SK-N-SH (cell line): ENCODE measurements at regions not wholly inside any gene's neighbourhood (a gene's known extent, or its start where the extent isn't known, plus 50 kb on each side); places are given as distances from the start of the nearest gene placed in this dataset.

Source experiments
- CTCF ChIA-PET: fragments of 300-600, 350-600 bp; formaldehyde crosslinking; extraction: SDS; loops from one replicate; lab custom pipeline; 2021; lab: Yijun Ruan, JAX
- POLR2A ChIA-PET: fragments of 350-600 bp; sonication (Branson Sonifier 250); formaldehyde crosslinking; extraction: SDS; loops from one replicate; lab custom pipeline; 2020; ENCODE audit warnings: antibody characterized with exemption, inconsistent platforms; lab: Yijun Ruan, JAX
- DNase-seq: peaks from one replicate; pipeline ENCODE4 v3.0.0; 2012
- H2AFZ ChIP-seq: fragments of 200-600 bp; sonication (generic); 2 replicates; pipeline ENCODE4 v1.8.1; 2016; ENCODE audit warnings: antibody characterized with exemption, mild to moderate bottlenecking, low read depth
- H3F3A ChIP-seq: fragments of 200-600 bp; sonication (generic); replicated peaks from 2 replicates; pipeline ENCODE3; 2016; ENCODE audit warnings: antibody characterized with exemption, mild to moderate bottlenecking; ENCODE audit not compliant: insufficient read depth
- H3K27ac ChIP-seq, 2 experiments: fragments of 200-500 bp in 1 of 2; fragments of 200-600 bp in 1 of 2; sonication (Bioruptor generic) in 1 of 2; sonication (generic), shearing (Covaris generic) in 1 of 2; 2 replicates each; pipeline versions ENCODE4 v1.5.1 to v1.6.1; 2014 to 2016; ENCODE audit warnings: low read depth in 2 of 2, inconsistent platforms in 1 of 2, low read length in 1 of 2, mild to moderate bottlenecking in 1 of 2, mixed read lengths in 1 of 2
- H3K27me3 ChIP-seq: fragments of 200-600 bp; sonication (generic), shearing (Covaris generic); 2 replicates; pipeline ENCODE4 v1.6.1; 2016; ENCODE audit warnings: mixed run types; ENCODE audit not compliant: insufficient read depth
- H3K36me3 ChIP-seq, 2 experiments: fragments of 200-500 bp in 1 of 2; fragments of 200-600 bp in 1 of 2; sonication (Bioruptor generic) in 1 of 2; sonication (generic) in 1 of 2; replicated peaks in 1 of 2; 2 replicates each; pipeline versions ENCODE3 to v1.5.1; 2014 to 2016; ENCODE audit warnings: low read length in 1 of 2, mild to moderate bottlenecking in 1 of 2; ENCODE audit not compliant: insufficient read depth in 2 of 2, control insufficient read depth in 1 of 2
- H3K4me1 ChIP-seq, 2 experiments: fragments of 200-500 bp in 1 of 2; fragments of 200-600 bp in 1 of 2; sonication (Bioruptor generic) in 1 of 2; sonication (generic), shearing (Covaris generic) in 1 of 2; 2 replicates each; pipeline versions ENCODE4 v1.5.1 to v1.6.1; 2014 to 2016; ENCODE audit warnings: low read depth in 1 of 2, low read length in 1 of 2, mixed run types in 1 of 2; ENCODE audit not compliant: insufficient read depth in 2 of 2, control insufficient read depth in 1 of 2
- H3K4me2 ChIP-seq: fragments of 200-600 bp; sonication (generic), shearing (Covaris generic); 2 replicates; pipeline ENCODE4 v1.6.1; 2017; ENCODE audit warnings: mixed run types
- H3K4me3 ChIP-seq, 2 experiments: fragments of 200-500 bp in 1 of 2; fragments of 200-600 bp in 1 of 2; sonication (Bioruptor generic) in 1 of 2; sonication (generic), shearing (Covaris generic) in 1 of 2; 2 replicates each; pipeline versions ENCODE4 v1.5.1 to v1.8.1; 2014 to 2016; ENCODE audit warnings: low read depth in 2 of 2, inconsistent platforms in 1 of 2, low read length in 1 of 2, mild to moderate bottlenecking in 1 of 2, mixed read lengths in 1 of 2, moderate library complexity in 1 of 2
- H3K79me2 ChIP-seq: fragments of 200-600 bp; sonication (generic); 2 replicates; pipeline ENCODE4 v1.8.1; 2017; ENCODE audit warnings: mild to moderate bottlenecking; ENCODE audit not compliant: insufficient read depth
- H3K9ac ChIP-seq: fragments of 200-600 bp; sonication (generic); 2 replicates; pipeline ENCODE4 v1.6.1; 2017; ENCODE audit warnings: mixed run types
- H3K9me2 ChIP-seq: fragments of 200-600 bp; sonication (generic); 2 replicates; pipeline ENCODE4 v1.6.1; 2017; ENCODE audit warnings: mixed run types
- H3K9me3 ChIP-seq: fragments of 200-600 bp; sonication (generic); 2 replicates; pipeline ENCODE4 v1.6.1; 2017; ENCODE audit warnings: mixed run types, mild to moderate bottlenecking, moderate library complexity
- H4K20me1 ChIP-seq: fragments of 200-600 bp; sonication (generic); 2 replicates; pipeline ENCODE4 v1.6.1; 2017; ENCODE audit warnings: mild to moderate bottlenecking, mixed run types; ENCODE audit not compliant: insufficient read depth
- EP300 ChIP-seq, 2 experiments: IDR thresholded peaks; 2 replicates each; pipeline versions ENCODE4 v1.4.0 to v1.6.1; 2012; ENCODE audit warnings: borderline replicate concordance in 1 of 2, low read depth in 1 of 2, low read length in 1 of 2
- EZH2phosphoT487 ChIP-seq: fragments of 200-600 bp; sonication (generic); IDR thresholded peaks from 2 replicates; pipeline ENCODE4 v1.6.1; 2017; ENCODE audit warnings: low read depth, mixed run types, mild to moderate bottlenecking, antibody characterized with exemption, moderate library complexity, borderline replicate concordance
- FOXJ3 ChIP-seq: sonication (generic); formaldehyde crosslinking; IDR thresholded peaks from 2 replicates; pipeline ENCODE4 v1.5.1; 2020; ENCODE audit warnings: mild to moderate bottlenecking, missing genetic modification reagents
- FOXM1 ChIP-seq: IDR thresholded peaks from 2 replicates; pipeline ENCODE4 v1.4.0; 2012; ENCODE audit warnings: low read depth, mild to moderate bottlenecking
- GATA2 ChIP-seq: sonication (generic); formaldehyde crosslinking; IDR thresholded peaks from 2 replicates; pipeline ENCODE4 v1.5.0; 2020; ENCODE audit warnings: mild to moderate bottlenecking, missing genetic modification reagents
- IRF3 ChIP-seq: fragments of 150-350 bp; IDR thresholded peaks from 2 replicates; pipeline ENCODE4 v1.6.1; 2016; ENCODE audit warnings: mild to moderate bottlenecking, low read depth, low read length
- MEF2A ChIP-seq: IDR thresholded peaks from 2 replicates; pipeline ENCODE4 v1.4.0; 2012; ENCODE audit warnings: low read depth, borderline replicate concordance
- MXI1 ChIP-seq: IDR thresholded peaks from 2 replicates; pipeline ENCODE4 v1.6.1; 2012; ENCODE audit warnings: mild to moderate bottlenecking, low read depth, low read length, improper control_type of control experiment
- NRF1 ChIP-seq: IDR thresholded peaks from 2 replicates; pipeline ENCODE4 v1.6.1; 2012; ENCODE audit warnings: low read depth, mild to moderate bottlenecking, low read length
- POLR2AphosphoS5 ChIP-seq: IDR thresholded peaks from 2 replicates; pipeline ENCODE4 v1.6.1; 2012; ENCODE audit warnings: low read depth, low read length
- RCOR1 ChIP-seq: fragments of 150-350 bp; IDR thresholded peaks from 2 replicates; pipeline ENCODE4 v1.6.1; 2017; ENCODE audit warnings: antibody characterized with exemption, low read length
- RFX5 ChIP-seq: IDR thresholded peaks from 2 replicates; pipeline ENCODE4 v1.6.1; 2012; ENCODE audit warnings: mild to moderate bottlenecking, improper control_type of control experiment, low read length
- TAF1 ChIP-seq: IDR thresholded peaks from 2 replicates; pipeline ENCODE4 v1.6.1; 2012; ENCODE audit warnings: low read depth, mild to moderate bottlenecking, low read length, moderate library complexity, borderline replicate concordance
- TEAD4 ChIP-seq: IDR thresholded peaks from 2 replicates; pipeline ENCODE4 v1.4.0; 2012; ENCODE audit warnings: mild to moderate bottlenecking, borderline replicate concordance; ENCODE audit not compliant: insufficient read depth
- YY1 ChIP-seq: IDR thresholded peaks from 2 replicates; pipeline ENCODE4 v1.4.0; 2012; ENCODE audit warnings: low read depth, mild to moderate bottlenecking
- WGBS: methylation state at CpG from one replicate; pipeline ENCODE4 v1.1.6; 2017; ENCODE audit warnings: low lambda C conversion rate; 5-methylcytosine and 5-hydroxymethylcytosine counted together
- TF ChIP-seq, protein P1 (sequence below): IDR thresholded peaks from 2 replicates; pipeline ENCODE4 v1.4.0; 2012; ENCODE audit warnings: low read depth, borderline replicate concordance
- TF ChIP-seq, protein P2 (sequence below): fragments of 200-600 bp; sonication (generic); IDR thresholded peaks from 2 replicates; pipeline ENCODE4 v1.6.1; 2017; ENCODE audit warnings: antibody characterized with exemption, mild to moderate bottlenecking, moderate library complexity
- TF ChIP-seq, protein P3 (sequence below): fragments of 150-350 bp; IDR thresholded peaks from 2 replicates; pipeline ENCODE4 v1.6.1; 2017; ENCODE audit warnings: antibody characterized with exemption, low read length, low read depth, borderline replicate concordance
- TF ChIP-seq, protein P4 (sequence below): IDR thresholded peaks from 2 replicates; pipeline ENCODE4 v1.6.1; 2012; ENCODE audit warnings: mild to moderate bottlenecking, low read depth, low read length, moderate library complexity

GRCh38 chr13:99862244-99862643, 109.3 kb downstream of the ZIC5 start:
- H3K36me3 ChIP-seq: no peaks in the 10 kb centered on the region
- no peaks in the 10 kb centered on the region for H3K27me3 ChIP-seq
- H3K4me3 ChIP-seq: no peak overlapping the region
- ChIA-PET CTCF (no interaction called here), POLR2A (no interaction called here)
- WGBS: 49% methylated on average over 3 of the region's 3 CpGs
- no peak overlapping the region for H3K27ac ChIP-seq
- H3K9ac ChIP-seq: no peak overlapping the region
- no peaks in the 10 kb centered on the region for H3F3A ChIP-seq
- no peaks in the 10 kb centered on the region for H3K9me2 ChIP-seq
- peaks cover 0 to 4% of the 10 kb centered on the region in 2 experiments; a peak in 2 of 4 replicates for H3K4me1 ChIP-seq
- no peaks in the 10 kb centered on the region for H3K9me3 ChIP-seq
- no peak overlapping the region for H2AFZ ChIP-seq
- no peaks in the 10 kb centered on the region for H4K20me1 ChIP-seq
- TF ChIP-seq TAF1: no peak
- TF ChIP-seq, protein P1, sequence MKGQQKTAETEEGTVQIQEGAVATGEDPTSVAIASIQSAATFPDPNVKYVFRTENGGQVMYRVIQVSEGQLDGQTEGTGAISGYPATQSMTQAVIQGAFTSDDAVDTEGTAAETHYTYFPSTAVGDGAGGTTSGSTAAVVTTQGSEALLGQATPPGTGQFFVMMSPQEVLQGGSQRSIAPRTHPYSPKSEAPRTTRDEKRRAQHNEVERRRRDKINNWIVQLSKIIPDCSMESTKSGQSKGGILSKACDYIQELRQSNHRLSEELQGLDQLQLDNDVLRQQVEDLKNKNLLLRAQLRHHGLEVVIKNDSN: no peak
- TF ChIP-seq YY1: no peak
- no peak for TF ChIP-seq GATA2 (CRISPR knock-in tag)
- no peak for TF ChIP-seq FOXM1
- TF ChIP-seq RFX5: no peak
- no peak for TF ChIP-seq MEF2A
- TF ChIP-seq, protein P2, sequence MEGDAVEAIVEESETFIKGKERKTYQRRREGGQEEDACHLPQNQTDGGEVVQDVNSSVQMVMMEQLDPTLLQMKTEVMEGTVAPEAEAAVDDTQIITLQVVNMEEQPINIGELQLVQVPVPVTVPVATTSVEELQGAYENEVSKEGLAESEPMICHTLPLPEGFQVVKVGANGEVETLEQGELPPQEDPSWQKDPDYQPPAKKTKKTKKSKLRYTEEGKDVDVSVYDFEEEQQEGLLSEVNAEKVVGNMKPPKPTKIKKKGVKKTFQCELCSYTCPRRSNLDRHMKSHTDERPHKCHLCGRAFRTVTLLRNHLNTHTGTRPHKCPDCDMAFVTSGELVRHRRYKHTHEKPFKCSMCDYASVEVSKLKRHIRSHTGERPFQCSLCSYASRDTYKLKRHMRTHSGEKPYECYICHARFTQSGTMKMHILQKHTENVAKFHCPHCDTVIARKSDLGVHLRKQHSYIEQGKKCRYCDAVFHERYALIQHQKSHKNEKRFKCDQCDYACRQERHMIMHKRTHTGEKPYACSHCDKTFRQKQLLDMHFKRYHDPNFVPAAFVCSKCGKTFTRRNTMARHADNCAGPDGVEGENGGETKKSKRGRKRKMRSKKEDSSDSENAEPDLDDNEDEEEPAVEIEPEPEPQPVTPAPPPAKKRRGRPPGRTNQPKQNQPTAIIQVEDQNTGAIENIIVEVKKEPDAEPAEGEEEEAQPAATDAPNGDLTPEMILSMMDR: no peak
- no peak for DNase-seq
- H3K4me2 ChIP-seq: no peak overlapping the region
- no peaks in the 10 kb centered on the region for H3K79me2 ChIP-seq

DNA sequence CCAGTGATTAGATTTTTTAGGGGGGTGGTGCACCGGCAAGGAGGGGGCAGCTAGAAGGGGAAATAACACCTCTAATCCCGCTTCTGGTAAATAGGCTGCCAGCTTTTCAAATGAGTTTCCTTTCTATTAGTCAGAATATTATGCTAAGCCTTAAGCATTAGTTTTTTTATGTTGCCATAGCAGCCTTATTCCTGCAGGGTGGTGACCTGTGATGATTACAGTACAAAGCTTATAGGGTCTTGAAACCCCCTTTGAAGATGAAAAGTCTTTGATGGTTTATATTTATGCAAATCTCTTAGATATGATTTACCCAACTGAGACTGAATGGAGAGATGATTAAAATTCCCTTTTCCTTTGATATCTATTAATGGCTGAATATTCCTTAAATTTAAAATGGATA, 109.8 kb downstream of the ZIC5 start:
- Histone ChIP-seq H4K20me1 (no peaks in the 10 kb centered on the region), H2AFZ (no peak overlapping the region), H3K36me3 (no peaks in the 10 kb centered on the region), H3K9me3 (no peaks in the 10 kb centered on the region), H3K27ac (no peak overlapping the region), H3K4me3 (no peak overlapping the region), H3K9ac (no peak overlapping the region), H3K27me3 (no peaks in the 10 kb centered on the region), H3K4me1 (peaks cover 0 to 4% of the 10 kb centered on the region in 2 experiments; a peak in 1 of 4 replicates), H3K79me2 (no peaks in the 10 kb centered on the region), H3F3A (no peaks in the 10 kb centered on the region), H3K4me2 (no peak overlapping the region), H3K9me2 (no peaks in the 10 kb centered on the region)
- CTCF ChIA-PET: no interaction called here
- POLR2A ChIA-PET: no interaction called here
- no peak for DNase-seq
- WGBS: 84% methylated on average over 2 of the region's 2 CpGs
- no peak for TF ChIP-seq IRF3
- TF ChIP-seq, protein P1: no peak
- TF ChIP-seq TEAD4: no peak
- TF ChIP-seq, protein P3, sequence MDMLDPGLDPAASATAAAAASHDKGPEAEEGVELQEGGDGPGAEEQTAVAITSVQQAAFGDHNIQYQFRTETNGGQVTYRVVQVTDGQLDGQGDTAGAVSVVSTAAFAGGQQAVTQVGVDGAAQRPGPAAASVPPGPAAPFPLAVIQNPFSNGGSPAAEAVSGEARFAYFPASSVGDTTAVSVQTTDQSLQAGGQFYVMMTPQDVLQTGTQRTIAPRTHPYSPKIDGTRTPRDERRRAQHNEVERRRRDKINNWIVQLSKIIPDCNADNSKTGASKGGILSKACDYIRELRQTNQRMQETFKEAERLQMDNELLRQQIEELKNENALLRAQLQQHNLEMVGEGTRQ: no peak
- TF ChIP-seq, protein P4, sequence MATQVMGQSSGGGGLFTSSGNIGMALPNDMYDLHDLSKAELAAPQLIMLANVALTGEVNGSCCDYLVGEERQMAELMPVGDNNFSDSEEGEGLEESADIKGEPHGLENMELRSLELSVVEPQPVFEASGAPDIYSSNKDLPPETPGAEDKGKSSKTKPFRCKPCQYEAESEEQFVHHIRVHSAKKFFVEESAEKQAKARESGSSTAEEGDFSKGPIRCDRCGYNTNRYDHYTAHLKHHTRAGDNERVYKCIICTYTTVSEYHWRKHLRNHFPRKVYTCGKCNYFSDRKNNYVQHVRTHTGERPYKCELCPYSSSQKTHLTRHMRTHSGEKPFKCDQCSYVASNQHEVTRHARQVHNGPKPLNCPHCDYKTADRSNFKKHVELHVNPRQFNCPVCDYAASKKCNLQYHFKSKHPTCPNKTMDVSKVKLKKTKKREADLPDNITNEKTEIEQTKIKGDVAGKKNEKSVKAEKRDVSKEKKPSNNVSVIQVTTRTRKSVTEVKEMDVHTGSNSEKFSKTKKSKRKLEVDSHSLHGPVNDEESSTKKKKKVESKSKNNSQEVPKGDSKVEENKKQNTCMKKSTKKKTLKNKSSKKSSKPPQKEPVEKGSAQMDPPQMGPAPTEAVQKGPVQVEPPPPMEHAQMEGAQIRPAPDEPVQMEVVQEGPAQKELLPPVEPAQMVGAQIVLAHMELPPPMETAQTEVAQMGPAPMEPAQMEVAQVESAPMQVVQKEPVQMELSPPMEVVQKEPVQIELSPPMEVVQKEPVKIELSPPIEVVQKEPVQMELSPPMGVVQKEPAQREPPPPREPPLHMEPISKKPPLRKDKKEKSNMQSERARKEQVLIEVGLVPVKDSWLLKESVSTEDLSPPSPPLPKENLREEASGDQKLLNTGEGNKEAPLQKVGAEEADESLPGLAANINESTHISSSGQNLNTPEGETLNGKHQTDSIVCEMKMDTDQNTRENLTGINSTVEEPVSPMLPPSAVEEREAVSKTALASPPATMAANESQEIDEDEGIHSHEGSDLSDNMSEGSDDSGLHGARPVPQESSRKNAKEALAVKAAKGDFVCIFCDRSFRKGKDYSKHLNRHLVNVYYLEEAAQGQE: no peak
- TF ChIP-seq RCOR1: no peak
- no peak for TF ChIP-seq EP300 (IDR thresholded peaks at IDR 0.05; ENCODE audit: borderline replicate concordance in 1 of 2, low read depth in 1 of 2, low read length in 1 of 2)
- TF ChIP-seq EZH2phosphoT487: no peak
- TF ChIP-seq FOXJ3: no peak
- no peak for TF ChIP-seq FOXM1
- no peak for TF ChIP-seq NRF1
- no peak for TF ChIP-seq RFX5
- TF ChIP-seq MXI1: no peak
- TF ChIP-seq POLR2AphosphoS5: no peak
